ENCODE measurements at regions not wholly inside any gene's neighbourhood (a gene's known extent, or its start where the extent isn't known, plus 50 kb on each side); places are given as distances from the start of the nearest gene placed in this dataset.
"Not testable (repeated sequence)": the region's sequence is repeated elsewhere in the genome, so short reads cannot be mapped to it uniquely, and the experiment has no call there.

DNA sequence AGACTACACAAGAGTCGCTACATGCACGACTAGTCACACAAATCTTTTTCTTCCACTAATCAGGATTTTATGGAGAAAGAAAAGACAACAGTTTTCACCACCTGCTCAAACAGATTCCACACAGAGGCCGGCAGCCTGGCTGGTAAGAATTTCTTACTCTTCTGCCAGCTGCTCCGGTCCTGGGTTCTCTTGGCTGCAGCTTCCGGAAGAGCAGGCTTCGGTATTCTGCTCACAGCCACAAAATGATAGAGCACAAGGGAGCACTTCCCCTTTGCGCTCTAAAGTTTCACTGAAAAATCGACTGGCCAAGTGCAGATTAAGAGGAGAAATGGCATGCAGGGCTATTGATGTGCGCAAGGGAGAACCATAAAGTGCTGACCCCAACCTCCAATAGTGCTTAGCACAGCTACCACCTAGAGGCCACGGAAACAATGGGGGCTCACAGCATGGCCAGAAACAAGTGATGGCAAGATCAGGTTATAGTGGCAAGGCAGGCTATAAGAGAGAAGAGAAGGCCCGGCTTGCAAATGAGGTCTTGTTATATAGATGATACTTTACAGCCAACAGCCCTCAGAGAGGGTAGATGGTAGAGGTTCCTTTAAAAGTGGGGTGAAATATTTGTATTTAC lies 114.2 kb upstream of the ACBD5 start:
- DNase-seq (ENCODE audit: low spot score) = not testable (repeated sequence)
- intact Hi-C loops (cut with DNase I) = loop anchor here in 1 of 2 donors (10.0 kb wide), 1 partner anchor 130 kb away; no protein-coding TSS in a partner anchor

DNA sequence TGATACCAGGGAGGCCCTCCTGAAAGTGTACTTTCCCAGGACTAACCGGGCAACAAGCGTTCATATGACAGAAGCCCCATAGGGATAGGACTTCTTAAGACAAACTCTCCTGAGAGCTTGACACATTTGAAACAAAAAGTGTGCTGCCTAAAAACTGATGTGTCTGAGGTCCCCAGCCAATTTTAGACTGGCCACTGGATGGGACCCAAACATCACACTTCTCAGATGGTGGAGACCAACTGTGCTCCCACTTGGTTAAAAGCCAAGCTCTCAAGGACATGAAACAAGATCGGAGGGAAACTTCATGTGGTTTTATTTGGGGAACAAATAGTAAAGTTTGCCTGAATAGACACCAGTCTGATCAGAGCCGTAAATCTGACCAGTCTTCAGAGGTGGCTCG lies 113.5 kb upstream of the ACBD5 start:
- DNase-seq (ENCODE audit: low spot score) = not testable (repeated sequence)
- intact Hi-C loops (cut with DNase I) = loop anchor here in 1 of 2 donors (10.0 kb wide), 1 partner anchor 129 kb away; no protein-coding TSS in a partner anchor

DNA sequence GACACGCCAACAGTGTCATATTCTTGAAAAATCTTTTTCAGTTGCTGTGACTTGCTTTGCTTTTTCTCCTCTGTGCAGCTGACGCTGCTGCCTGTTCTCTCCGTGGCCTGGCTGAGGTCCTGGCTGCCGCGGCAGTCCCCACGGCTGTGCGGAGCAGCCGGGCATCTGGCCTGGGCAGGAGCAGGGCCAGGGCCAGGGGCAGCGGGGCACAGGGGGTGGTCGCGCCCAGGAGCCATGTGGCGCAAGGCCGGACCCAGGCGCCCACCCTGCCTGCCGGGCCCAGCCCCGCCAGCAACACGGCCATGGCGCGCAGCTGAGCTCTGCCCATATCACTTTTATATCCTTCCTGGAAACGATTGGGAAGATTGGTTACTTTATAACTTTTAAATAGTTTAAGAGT lies 109.4 kb upstream of the ACBD5 start:
- DNase-seq (ENCODE audit: low spot score) = no peak
- intact Hi-C loops (cut with DNase I) = loop anchor here in 1 of 2 donors (10.0 kb wide), 1 partner anchor 125 kb away; no protein-coding TSS in a partner anchor

DNA sequence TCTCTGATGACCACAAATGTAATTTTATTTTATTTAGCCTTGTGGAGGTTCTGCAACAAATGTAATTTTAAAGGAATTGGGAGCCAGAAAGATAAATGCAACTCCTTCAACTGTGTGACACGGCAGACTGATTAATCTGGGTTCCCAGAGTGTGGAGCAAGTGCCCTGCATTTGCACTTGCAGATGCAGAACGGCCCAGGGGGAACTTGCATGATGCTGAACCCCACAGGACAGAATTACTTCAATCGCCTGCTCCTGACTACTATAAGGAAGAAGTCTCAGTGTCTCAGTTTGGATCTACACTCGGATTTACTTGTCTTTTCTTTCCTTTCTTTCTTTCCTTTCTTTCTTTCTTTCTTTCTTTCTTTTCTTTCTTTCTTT lies 107.2 kb upstream of the ACBD5 start:
- intact Hi-C loops (cut with DNase I); DNase-seq (ENCODE audit: low spot score): not testable (repeated sequence)

DNA sequence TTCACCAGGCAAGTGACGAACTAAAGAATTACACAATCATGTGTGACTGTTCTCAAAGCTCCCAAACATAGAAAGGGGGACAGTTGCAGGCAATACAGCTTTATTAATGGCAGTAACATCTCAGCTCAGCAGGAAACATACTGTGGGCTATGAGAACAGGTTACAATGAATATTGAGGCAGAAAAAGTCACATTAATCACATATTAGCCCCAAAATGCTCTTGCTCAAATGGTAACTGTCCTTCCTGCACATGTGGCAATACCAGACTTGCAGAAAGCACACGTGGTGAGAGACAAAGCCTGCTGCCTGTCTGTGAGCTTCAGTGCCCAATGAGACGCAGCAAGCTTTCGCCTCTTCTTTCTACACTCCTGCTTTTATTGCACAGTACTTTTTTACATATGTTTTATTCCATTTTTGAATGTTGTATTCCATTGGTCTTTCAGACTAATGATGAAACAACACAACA lies 104.9 kb upstream of the ACBD5 start:
- intact Hi-C loops (cut with DNase I) = no loop called here

DNA sequence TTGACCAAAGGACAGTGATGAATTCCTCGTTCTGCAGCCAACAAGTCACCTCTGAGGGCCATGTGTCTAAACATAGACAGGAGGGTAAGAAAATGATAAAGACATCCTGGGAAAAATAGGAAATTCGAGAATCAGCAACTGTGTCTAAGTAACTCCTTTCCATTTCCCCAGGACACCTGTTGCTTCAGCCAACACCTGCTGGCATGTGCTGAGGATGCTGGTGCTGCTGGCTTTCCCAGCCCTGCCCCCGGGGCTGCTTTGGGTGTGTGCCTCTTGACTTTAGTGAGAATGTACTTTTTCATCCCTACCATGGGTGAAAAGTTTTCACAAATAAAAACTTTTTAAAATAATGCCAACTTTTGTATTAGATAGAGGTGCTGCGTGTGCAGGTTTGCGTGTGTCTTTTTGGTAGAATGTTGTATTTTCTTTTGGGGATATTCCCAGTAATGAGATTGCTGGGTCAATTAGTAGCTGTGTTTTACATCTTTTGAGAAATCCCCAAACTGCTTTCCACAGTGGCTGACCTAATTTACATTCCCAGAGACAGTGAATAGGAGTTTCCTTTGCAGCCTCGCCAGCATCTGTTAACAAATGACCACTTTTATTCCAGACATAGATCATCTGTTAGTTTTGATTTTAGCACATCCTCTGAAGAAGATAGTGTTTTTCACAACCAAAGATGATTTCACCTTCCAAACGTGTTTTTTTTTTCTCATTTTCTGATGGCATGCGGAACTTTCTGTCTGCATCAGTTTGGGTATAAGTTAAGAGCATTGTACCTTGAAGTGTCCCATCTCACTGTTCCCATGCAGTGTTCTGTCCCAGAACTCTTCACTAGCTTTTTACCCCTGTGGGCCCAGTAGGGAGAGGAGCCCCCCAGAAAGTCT lies 104.2 kb upstream of the ACBD5 start:
- DNase-seq (ENCODE audit: low spot score) = no peak
- intact Hi-C loops (cut with DNase I) = no loop called here

More for the DNA sequence above, 104.9 kb upstream of the ACBD5 start:
- DNase-seq (ENCODE audit: low spot score) = no peak

DNA sequence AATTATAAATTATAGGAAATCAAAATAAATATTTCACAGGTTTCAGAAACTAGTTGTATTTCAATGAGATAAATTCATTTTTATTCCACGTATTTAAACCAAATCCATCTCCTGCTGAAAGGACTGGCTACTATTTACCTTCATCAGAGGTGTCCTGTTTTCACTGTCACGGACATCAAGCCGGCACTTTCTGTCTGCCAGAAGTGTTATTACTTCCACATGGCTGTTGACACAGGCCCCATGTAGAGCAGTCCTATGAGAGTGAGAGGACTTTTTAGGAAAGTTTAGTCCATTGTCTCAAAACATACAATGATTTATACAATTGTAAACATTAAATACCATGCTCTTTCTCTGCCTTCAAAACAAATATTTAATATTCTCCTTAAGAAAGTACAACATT lies 100.4 kb upstream of the ACBD5 start:
- intact Hi-C loops (cut with DNase I) = no loop called here
- no peak for DNase-seq (ENCODE audit: low spot score)

DNA sequence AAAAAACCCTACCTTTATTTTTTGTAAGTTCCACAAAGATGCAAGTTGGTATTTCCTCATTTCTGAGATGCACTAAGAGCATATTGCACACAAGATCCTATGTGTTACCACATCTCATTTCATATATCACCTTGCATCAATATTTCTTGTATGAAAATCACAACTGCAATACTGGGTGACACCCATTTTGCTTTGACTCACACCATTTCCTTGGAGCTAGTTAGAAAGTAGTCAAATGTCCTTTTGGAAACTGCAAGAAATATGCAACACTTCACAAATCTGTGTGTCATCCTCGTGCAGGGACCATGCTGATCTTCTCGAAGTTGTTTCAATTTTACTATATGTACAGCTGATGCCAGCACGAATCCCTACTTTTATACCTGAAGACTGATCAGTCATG lies 94.6 kb upstream of the ACBD5 start:
- intact Hi-C loops (cut with DNase I); DNase-seq (ENCODE audit: low spot score): not testable (repeated sequence)

DNA sequence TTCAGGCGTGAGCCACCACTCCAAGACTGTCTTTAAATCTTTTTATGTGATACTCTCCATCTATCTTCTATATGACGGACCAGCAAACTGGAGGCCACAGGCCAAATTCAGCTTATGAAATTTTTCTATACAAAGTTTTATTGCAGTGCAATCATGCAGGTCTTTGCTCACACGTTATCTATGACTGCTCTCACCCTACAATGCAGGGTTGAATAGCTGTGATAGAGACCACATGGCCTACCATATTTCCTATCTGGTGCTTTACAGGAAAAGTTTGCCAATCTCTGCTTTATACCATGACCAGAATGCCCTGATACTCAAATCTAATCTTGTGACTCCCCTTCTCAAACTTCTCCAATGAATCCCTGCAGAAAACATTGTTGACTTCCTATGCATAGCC lies 89.5 kb upstream of the ACBD5 start:
- DNase-seq (ENCODE audit: low spot score) = no peak
- intact Hi-C loops (cut with DNase I) = no loop called here

DNA sequence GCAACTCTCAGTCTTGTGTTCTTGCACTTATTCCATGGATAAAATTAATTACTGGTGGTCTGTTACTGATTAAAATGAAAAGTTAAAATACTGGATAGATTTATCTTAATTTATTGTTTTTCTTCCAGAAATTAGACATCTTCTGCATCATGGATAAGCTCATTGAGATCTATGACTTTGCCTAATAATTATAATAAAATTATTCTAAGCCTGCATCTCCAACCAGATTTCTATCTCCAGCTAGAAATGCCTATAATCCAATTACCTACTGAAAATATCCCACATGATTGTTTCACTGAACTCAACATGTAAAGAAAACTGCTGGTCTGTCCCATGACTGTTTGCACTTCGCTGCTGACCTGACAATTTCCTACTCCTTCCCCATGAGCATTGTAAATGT lies 88.3 kb upstream of the ACBD5 start:
- intact Hi-C loops (cut with DNase I) = no loop called here
- no peak for DNase-seq (ENCODE audit: low spot score)

DNA sequence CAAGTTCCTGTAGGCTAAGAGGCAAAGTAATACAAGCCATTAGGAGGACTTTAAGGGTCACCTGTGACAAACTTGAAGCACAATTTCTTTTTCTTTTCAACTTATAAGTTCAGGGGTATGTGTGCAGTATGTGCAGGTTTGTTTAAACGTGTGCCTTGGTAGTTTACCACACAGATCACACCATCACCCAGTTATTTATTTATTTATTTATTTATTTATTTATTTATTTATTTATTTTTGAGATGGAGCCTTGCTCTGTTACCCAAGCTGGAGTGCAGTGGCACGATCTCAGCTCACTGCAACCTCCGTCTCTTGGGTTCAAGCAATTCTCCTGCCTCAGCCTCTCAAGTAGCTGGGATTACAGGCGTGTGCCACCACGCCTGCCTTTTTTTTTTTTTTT lies 86.2 kb upstream of the ACBD5 start:
- DNase-seq (ENCODE audit: low spot score); intact Hi-C loops (cut with DNase I): not testable (repeated sequence)

DNA sequence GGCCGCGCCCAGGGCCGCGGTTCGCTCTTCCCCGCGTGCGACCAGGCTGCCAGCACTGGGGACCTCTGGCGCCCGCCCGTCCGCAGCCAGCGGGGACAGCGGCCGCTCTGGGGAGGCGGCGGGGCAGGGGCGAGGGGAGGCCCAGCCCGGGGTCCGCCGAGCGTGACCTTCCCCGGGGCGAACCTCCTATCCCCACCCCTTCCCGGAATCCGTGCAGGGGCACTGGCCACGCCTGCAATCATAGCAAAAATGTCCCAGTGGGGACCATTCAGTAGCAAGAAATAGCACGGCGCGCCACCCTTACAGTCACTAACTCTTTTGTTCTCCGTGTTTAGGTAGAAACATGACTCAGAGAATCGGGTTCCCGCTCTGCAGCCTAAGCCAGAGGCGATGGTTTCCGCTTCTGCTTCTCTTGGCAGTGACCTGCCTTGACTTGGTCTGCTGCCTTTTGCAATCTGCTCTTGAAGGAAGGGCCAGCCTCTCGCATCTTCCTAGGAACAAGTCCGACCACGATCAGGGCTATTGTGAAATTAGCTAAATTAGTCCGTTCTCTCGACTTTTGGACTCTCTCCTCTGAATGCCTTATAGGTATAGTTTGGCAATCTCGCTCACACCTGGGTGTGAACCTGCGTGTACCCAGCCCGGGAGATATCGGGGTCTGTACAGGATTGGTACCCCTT lies 79.3 kb upstream of the ACBD5 start:
- intact Hi-C loops (cut with DNase I) = no loop called here
- DNase-seq (ENCODE audit: low spot score) = peak; percentile 88

DNA sequence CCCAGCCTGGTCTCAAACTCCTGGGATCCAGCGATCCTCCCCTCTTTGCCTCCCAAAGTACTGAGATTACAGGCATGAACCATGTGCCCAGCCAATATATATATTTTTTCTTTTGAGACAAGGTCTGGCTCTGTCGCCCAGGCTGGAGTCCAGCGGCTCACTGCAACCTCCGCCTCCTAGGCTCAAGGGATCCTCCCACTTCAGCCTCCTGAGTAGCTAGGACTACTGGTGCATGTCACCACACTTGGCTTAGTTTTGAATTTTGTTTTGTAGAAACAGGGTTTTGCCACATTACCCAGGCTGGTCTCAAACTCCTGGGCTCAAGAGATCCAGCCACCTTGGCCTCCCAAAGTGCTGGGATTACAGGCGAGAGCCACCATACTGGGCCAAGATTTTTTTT lies 78.5 kb upstream of the ACBD5 start:
- DNase-seq (ENCODE audit: low spot score); intact Hi-C loops (cut with DNase I): not testable (repeated sequence)

DNA sequence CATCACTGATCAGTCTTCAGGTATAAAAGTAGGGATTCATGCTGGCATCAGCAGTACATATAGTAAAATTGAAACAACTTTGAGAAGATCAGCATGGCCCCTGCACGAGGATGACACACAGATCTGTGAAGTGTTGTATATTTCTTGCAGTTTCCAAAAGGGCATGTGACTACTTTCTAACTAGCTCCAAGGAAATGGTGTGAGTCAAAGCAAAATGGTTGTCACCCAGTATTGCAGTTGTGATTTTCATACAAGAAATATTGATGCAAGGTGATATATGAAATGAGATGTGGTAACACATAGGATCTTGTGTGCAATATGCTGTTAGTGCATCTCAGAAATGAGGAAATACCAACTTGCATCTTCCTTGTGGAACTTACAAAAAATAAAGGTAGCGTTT lies 74.5 kb upstream of the ACBD5 start:
- DNase-seq (ENCODE audit: low spot score); intact Hi-C loops (cut with DNase I): not testable (repeated sequence)

DNA sequence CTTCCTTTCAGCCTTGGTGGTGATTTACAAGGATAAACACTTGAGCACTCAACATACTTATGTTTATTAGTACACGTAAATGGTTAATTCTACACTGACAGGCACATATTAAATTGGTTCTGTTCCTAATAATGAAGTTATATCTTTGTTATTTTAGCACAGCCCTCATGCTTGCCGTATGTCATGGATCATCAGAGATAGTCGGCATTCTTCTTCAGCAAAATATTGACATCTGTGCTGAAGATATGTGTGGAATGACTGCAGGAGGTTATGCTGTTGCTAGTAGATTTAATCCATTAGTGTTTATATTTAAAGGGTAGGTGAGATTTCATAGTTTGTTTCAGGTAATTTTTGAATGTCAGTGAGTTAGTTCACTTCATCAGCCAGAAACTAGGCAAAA lies 73.0 kb upstream of the ACBD5 start:
- DNase-seq (ENCODE audit: low spot score); intact Hi-C loops (cut with DNase I): not testable (repeated sequence)

DNA sequence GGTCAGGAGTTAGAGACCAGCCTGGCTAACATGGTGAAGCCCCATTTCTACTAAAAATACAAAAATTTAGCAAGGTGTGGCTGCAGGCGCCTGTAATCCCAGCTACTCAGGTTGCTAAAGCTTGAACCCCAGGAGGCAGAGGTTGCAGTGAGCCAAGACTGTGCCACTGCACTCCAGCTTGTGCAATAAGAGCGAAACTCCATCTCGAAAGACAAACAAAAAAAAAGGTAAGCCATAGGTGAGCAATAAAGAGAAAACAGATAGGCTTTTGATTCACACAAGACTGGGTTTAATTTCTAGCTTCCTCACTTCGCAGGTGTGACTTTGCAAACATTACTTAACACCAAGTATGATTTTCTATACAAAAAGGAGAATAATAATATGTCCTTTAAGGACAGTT lies 72.3 kb upstream of the ACBD5 start:
- intact Hi-C loops (cut with DNase I) = no loop called here
- DNase-seq (ENCODE audit: low spot score) = no peak

DNA sequence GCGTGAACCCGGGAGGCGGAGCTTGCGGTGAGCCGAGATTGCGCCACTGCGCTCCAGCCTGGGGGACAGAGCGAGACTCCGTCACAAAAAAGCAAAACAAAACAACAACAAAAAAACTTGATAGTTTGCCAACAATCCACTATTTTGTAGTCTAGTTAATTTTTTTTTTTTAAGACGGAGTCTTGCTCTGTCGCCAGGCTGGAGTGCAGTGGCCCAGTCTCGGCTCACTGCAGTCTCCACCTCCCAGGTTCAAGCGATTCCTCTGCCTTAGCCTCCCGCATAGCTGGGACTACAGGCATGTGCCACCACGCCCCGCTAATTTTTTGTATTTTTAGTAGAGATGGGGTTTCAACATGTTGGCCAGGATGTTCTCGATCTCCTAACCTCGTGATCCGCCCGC lies 71.2 kb upstream of the ACBD5 start:
- intact Hi-C loops (cut with DNase I); DNase-seq (ENCODE audit: low spot score): not testable (repeated sequence)

DNA sequence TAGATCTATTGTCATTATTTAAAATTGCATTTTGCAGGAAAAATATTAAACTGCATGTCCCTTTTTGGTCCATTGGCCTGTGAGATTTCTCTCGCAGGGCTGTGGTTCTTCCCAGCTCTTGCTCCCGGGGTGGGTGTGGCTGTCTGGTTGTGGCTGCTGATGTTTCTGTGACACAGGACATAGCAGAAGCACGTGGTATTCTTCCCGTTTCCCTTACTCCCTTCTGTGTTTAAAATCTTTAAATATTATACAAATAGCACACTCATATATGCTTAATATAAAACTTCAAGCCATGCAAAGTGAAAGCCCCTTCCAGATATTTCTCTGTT lies 57.9 kb upstream of the ACBD5 start:
- DNase-seq (ENCODE audit: low spot score) = not testable (repeated sequence)

DNA sequence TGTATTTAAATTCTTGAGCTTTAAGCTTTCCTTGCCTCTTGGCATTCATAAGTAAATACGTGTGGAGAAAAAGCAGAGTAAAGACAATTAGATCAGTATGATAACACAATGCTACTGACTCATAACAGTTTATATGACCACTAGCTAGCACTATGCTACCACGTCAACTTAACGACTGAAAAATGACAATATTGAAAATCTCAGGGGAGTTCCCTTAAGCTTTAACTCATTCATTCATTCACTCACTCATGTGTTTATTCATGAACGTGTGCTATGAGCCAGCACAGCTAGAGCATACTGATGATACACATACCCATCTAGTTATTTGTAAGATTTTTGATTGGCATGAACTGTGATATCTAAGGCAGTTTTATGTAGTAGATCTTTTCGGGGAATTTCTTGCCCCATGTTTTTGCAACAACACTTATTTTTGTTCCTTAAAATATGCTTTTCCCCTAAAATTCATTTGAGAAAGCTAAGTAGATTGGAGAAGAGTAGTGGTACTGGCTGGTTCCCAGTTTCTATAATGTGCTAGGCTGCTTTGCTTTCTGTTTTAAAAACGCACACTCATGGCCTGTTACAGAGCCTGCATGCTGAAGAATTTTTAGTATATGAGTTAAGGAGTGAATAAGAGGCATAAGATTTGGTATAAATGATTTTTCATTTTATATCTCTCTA lies 57.4 kb upstream of the ACBD5 start:
- DNase-seq (ENCODE audit: low spot score) = no peak
- intact Hi-C loops (cut with DNase I) = no loop called here

More for the DNA sequence above, 57.9 kb upstream of the ACBD5 start:
- intact Hi-C loops (cut with DNase I) = not testable (repeated sequence)
